HL-60 (cell line): ENCODE measurements at regions not wholly inside any gene's neighbourhood (a gene's known extent, or its start where the extent isn't known, plus 50 kb on each side); places are given as distances from the start of the nearest gene placed in this dataset.

Experiments used
- DNase-seq, 2 experiments: peaks; one replicate each; pipeline ENCODE4 v3.0.0-alpha.2; 2010 to 2020; ENCODE audit warnings: low read depth in 1 of 2, low spot score in 1 of 2
- H3K27ac ChIP-seq: fragments of 250-450 bp; sonication (Bioruptor Pico); replicated peaks from 2 replicates; pipeline ENCODE4 v1.5.1; 2020; ENCODE audit warnings: mild to moderate bottlenecking, moderate library complexity
- H3K27me3 ChIP-seq: fragments of 250-450 bp; sonication (Bioruptor Pico); 2 replicates; pipeline ENCODE4 v1.5.1; 2021; ENCODE audit warnings: mild to moderate bottlenecking, moderate library complexity; ENCODE audit not compliant: insufficient read depth, poor library complexity, severe bottlenecking
- H3K4me3 ChIP-seq: replicated peaks from 2 replicates; pipeline ENCODE4 v1.5.1; 2011; ENCODE audit warnings: mild to moderate bottlenecking, control low read depth, low read length; ENCODE audit not compliant: insufficient read depth
- CTCF ChIP-seq: IDR thresholded peaks from one replicate; pipeline ENCODE4 v1.5.1; 2011; ENCODE audit warnings: low read length, control low read depth, inconsistent platforms; ENCODE audit not compliant: insufficient read depth
- GABPA ChIP-seq: IDR thresholded peaks from 2 replicates; pipeline ENCODE4 v1.6.1; 2012; ENCODE audit warnings: low read depth
- POLR2AphosphoS5 ChIP-seq: IDR thresholded peaks from 2 replicates; pipeline ENCODE4 v1.6.1; 2012; ENCODE audit warnings: low read depth
- REST ChIP-seq: IDR thresholded peaks from 2 replicates; pipeline ENCODE4 v1.6.1; 2012; ENCODE audit warnings: low read depth; ENCODE audit not compliant: insufficient replicate concordance
- SPI1 ChIP-seq: IDR thresholded peaks from 2 replicates; pipeline ENCODE4 v1.6.1; 2012; ENCODE audit warnings: low read depth, mild to moderate bottlenecking, borderline replicate concordance

- no peak for DNase-seq
- Histone ChIP-seq H3K27me3 (no peaks in the 10 kb centered on the region), H3K4me3 (no peak overlapping the region), H3K27ac (no peak overlapping the region)
- TF ChIP-seq GABPA (no peak), SPI1 (no peak), CTCF (no peak), REST (no peak), POLR2AphosphoS5 (no peak)
Measured at GRCh38 chrX:95367286-95367685, 1317.4 kb upstream of the DIAPH2 start.

GRCh38 chrX:95382799-95383198 lies 1301.8 kb upstream of the DIAPH2 start:
- H3K4me3 ChIP-seq, result no peak overlapping the region
- no peak for TF ChIP-seq GABPA
- TF ChIP-seq REST, result no peak
- TF ChIP-seq POLR2AphosphoS5, result no peak
- TF ChIP-seq CTCF, result no peak
- TF ChIP-seq SPI1, result no peak
- no peaks in the 10 kb centered on the region for H3K27me3 ChIP-seq
- no peak overlapping the region for H3K27ac ChIP-seq
- no peak for DNase-seq

GRCh38 chrX:95383778-95384177 lies 1300.9 kb upstream of the DIAPH2 start:
- no peak overlapping the region for H3K4me3 ChIP-seq
- H3K27ac ChIP-seq, result no peak overlapping the region
- DNase-seq, result no peak
- no peaks in the 10 kb centered on the region for H3K27me3 ChIP-seq
- no peak for TF ChIP-seq CTCF
- no peak for TF ChIP-seq SPI1
- TF ChIP-seq REST, result no peak
- no peak for TF ChIP-seq GABPA
- TF ChIP-seq POLR2AphosphoS5, result no peak
